ENCODE measurements at regions not wholly inside any gene's neighbourhood (a gene's known extent, or its start where the extent isn't known, plus 50 kb on each side); places are given as distances from the start of the nearest gene placed in this dataset.

GRCh38 chr2:13543550-13543949 is 826.8 kb downstream of the TRIB2 start:
- Histone ChIP-seq H3K9ac (no peak overlapping the region), H2AFZ (replicated peaks) (no peak overlapping the region), H3K4me2 (no peak overlapping the region), H3F3A (ENCODE audit: low read depth) (no peaks in the 10 kb centered on the region), H3K79me2 (ENCODE audit: low read depth) (no peaks in the 10 kb centered on the region), H3K9me3 (ENCODE audit: low read depth) (peaks cover 24% of the 10 kb centered on the region), H4K20me1 (ENCODE audit: low read depth) (no peaks in the 10 kb centered on the region), H3K27ac (no peak overlapping the region), H3K4me1 (no peaks in the 10 kb centered on the region), H3K27me3 (no peaks in the 10 kb centered on the region), H3K4me3 (no peak overlapping the region), H3K36me3 (no peaks in the 10 kb centered on the region)
- Mint-ChIP-seq H3K27ac (no peak overlapping the region), H3K9me3 (no peaks in the 10 kb centered on the region), H3K36me3 (no peaks in the 10 kb centered on the region), H3K4me3 (no peak overlapping the region), H3K4me1 (peaks cover 3% of the 10 kb centered on the region), H3K27me3 (ENCODE audit: insufficient read depth, low read depth) (peaks cover 2% of the 10 kb centered on the region)
- TF ChIP-seq CTCF (IDR thresholded peaks at IDR 0.05) (no peak), EZH2 (IDR thresholded peaks at IDR 0.05) (no peak), EZH2phosphoT487 (IDR thresholded peaks at IDR 0.05) (no peak)
- no peak for DNase-seq (ENCODE audit: low spot score)

GRCh38 chr2:13545320-13545719 is 828.6 kb downstream of the TRIB2 start:
- Histone ChIP-seq H3K4me1 (no peaks in the 10 kb centered on the region), H3K9ac (no peak overlapping the region), H3K4me2 (no peak overlapping the region), H3K4me3 (no peak overlapping the region), H3K27ac (no peak overlapping the region), H3K9me3 (ENCODE audit: low read depth) (peaks cover 14% of the 10 kb centered on the region), H3F3A (ENCODE audit: low read depth) (no peaks in the 10 kb centered on the region), H2AFZ (replicated peaks) (no peak overlapping the region), H4K20me1 (ENCODE audit: low read depth) (no peaks in the 10 kb centered on the region), H3K27me3 (no peaks in the 10 kb centered on the region), H3K36me3 (no peaks in the 10 kb centered on the region), H3K79me2 (ENCODE audit: low read depth) (no peaks in the 10 kb centered on the region)
- Mint-ChIP-seq H3K9me3 (no peaks in the 10 kb centered on the region), H3K4me1 (no peaks in the 10 kb centered on the region), H3K4me3 (no peak overlapping the region), H3K36me3 (no peaks in the 10 kb centered on the region), H3K27me3 (ENCODE audit: insufficient read depth, low read depth) (no peaks in the 10 kb centered on the region), H3K27ac (no peak overlapping the region)
- DNase-seq (ENCODE audit: low spot score): no peak
- TF ChIP-seq EZH2 (IDR thresholded peaks at IDR 0.05) (no peak), CTCF (IDR thresholded peaks at IDR 0.05) (no peak), EZH2phosphoT487 (IDR thresholded peaks at IDR 0.05) (no peak)

- DNase-seq (ENCODE audit: low spot score): no peak
- no peaks in the 10 kb centered on the region for H4K20me1 ChIP-seq (ENCODE audit: low read depth)
- Mint-ChIP-seq H3K36me3 (no peaks in the 10 kb centered on the region), H3K27ac (no peak overlapping the region), H3K9me3 (no peaks in the 10 kb centered on the region), H3K4me3 (no peak overlapping the region), H3K4me1 (no peaks in the 10 kb centered on the region), H3K27me3 (ENCODE audit: insufficient read depth, low read depth) (no peaks in the 10 kb centered on the region)
- H3K4me1 ChIP-seq: no peaks in the 10 kb centered on the region
- peaks cover 16% of the 10 kb centered on the region for H3K9me3 ChIP-seq (ENCODE audit: low read depth)
- H3K4me2 ChIP-seq: no peak overlapping the region
- H3K27ac ChIP-seq: no peak overlapping the region
- TF ChIP-seq EZH2 (IDR thresholded peaks at IDR 0.05): no peak
- TF ChIP-seq EZH2phosphoT487 (IDR thresholded peaks at IDR 0.05): no peak
- no peak for TF ChIP-seq CTCF (IDR thresholded peaks at IDR 0.05)
- no peaks in the 10 kb centered on the region for H3K27me3 ChIP-seq
- H3K9ac ChIP-seq: no peak overlapping the region
- H3K4me3 ChIP-seq: no peak overlapping the region
- no peaks in the 10 kb centered on the region for H3K36me3 ChIP-seq
- no peaks in the 10 kb centered on the region for H3K79me2 ChIP-seq (ENCODE audit: low read depth)
- H3F3A ChIP-seq (ENCODE audit: low read depth): no peaks in the 10 kb centered on the region
- no peak overlapping the region for H2AFZ ChIP-seq (replicated peaks)
Observed at GRCh38 chr2:13546131-13546530, 829.4 kb downstream of the TRIB2 start.
